Islet of Langerhans (tissue), 1 donor: ENCODE measurements at regions not wholly inside any gene's neighbourhood (a gene's known extent, or its start where the extent isn't known, plus 50 kb on each side); places are given as distances from the start of the nearest gene placed in this dataset.
"Not testable (repeated sequence)": the region's sequence is repeated elsewhere in the genome, so short reads cannot be mapped to it uniquely, and the experiment has no call there.

ENCODE experiments used
- FAIRE-seq: peaks from one replicate; lab custom pipeline; 2011; peaks lifted over from hg19 to GRCh38; lab: Jason Lieb, UNC

GRCh38 chr5:17129093-17129849 is 88.2 kb upstream of the BASP1 start:
- no peak for FAIRE-seq

- FAIRE-seq: not testable (repeated sequence)
These were observed 87.1 kb upstream of the BASP1 start for GRCh38 chr5:17130302-17130701.

- FAIRE-seq: peak; percentile 90
These were observed 84.9 kb upstream of the BASP1 start for GRCh38 chr5:17132444-17133083.

GRCh38 chr5:17135050-17135449 is 82.4 kb upstream of the BASP1 start:
- FAIRE-seq: no peak

GRCh38 chr5:17143335-17143734 is 74.1 kb upstream of the BASP1 start:
- FAIRE-seq: no peak

- no peak for FAIRE-seq
These were observed 71.1 kb upstream of the BASP1 start for GRCh38 chr5:17146280-17146841.

- no peak for FAIRE-seq
These were observed 70.3 kb upstream of the BASP1 start for GRCh38 chr5:17147170-17147569.

GRCh38 chr5:17147617-17148016 is 69.8 kb upstream of the BASP1 start:
- FAIRE-seq: no peak

- no peak for FAIRE-seq
These were observed 69.0 kb upstream of the BASP1 start for GRCh38 chr5:17148481-17148880.

- FAIRE-seq: no peak
These were observed 67.6 kb upstream of the BASP1 start for GRCh38 chr5:17149786-17150185.

- FAIRE-seq: no peak
These were observed 66.9 kb upstream of the BASP1 start for GRCh38 chr5:17150531-17150930.

GRCh38 chr5:17151686-17152085 is 65.7 kb upstream of the BASP1 start:
- no peak for FAIRE-seq

GRCh38 chr5:17154211-17154996 is 63.0 kb upstream of the BASP1 start:
- FAIRE-seq: no peak

GRCh38 chr5:17156463-17156862 is 61.0 kb upstream of the BASP1 start:
- FAIRE-seq: no peak

GRCh38 chr5:17157294-17157693 is 60.1 kb upstream of the BASP1 start:
- FAIRE-seq: no peak

- FAIRE-seq: no peak
These were observed 59.4 kb upstream of the BASP1 start for GRCh38 chr5:17157916-17158529.

GRCh38 chr5:17160756-17161040 is 56.7 kb upstream of the BASP1 start:
- no peak for FAIRE-seq

GRCh38 chr5:17161662-17162061 is 55.8 kb upstream of the BASP1 start:
- FAIRE-seq: no peak

GRCh38 chr5:17163221-17163620 is 54.2 kb upstream of the BASP1 start:
- FAIRE-seq: no peak

- FAIRE-seq: no peak
These were observed 50.1 kb upstream of the BASP1 start for GRCh38 chr5:17167171-17167891.
